ENCODE measurements at regions not wholly inside any gene's neighbourhood (a gene's known extent, or its start where the extent isn't known, plus 50 kb on each side); places are given as distances from the start of the nearest gene placed in this dataset.
"Not testable (repeated sequence)": the region's sequence is repeated elsewhere in the genome, so short reads cannot be mapped to it uniquely, and the experiment has no call there.

GRCh38 chr16:64269756-64270155, 852.1 kb downstream of the CDH11 start:
- TF ChIP-seq ZFX (IDR thresholded peaks at IDR 0.05): no peak
- TF ChIP-seq CTCF (conservative IDR thresholded peaks at IDR 0.05): no peak
- H3K27ac ChIP-seq: no peak overlapping the region

- H3K27ac ChIP-seq: no peak overlapping the region
- TF ChIP-seq CTCF (conservative IDR thresholded peaks at IDR 0.05): no peak
- no peak for TF ChIP-seq ZFX (IDR thresholded peaks at IDR 0.05)
Observed at GRCh38 chr16:64265756-64266155, 856.1 kb downstream of the CDH11 start.

- not testable (repeated sequence) for H3K27ac ChIP-seq
Observed at GRCh38 chr16:64260631-64261401, 861.0 kb downstream of the CDH11 start.

GRCh38 chr16:64254443-64255367, 867.2 kb downstream of the CDH11 start:
- H3K27ac ChIP-seq: no peak overlapping the region
- no peak for TF ChIP-seq ZFX (IDR thresholded peaks at IDR 0.05)
- no peak for TF ChIP-seq CTCF (conservative IDR thresholded peaks at IDR 0.05)

GRCh38 chr16:64253525-64253924, 868.3 kb downstream of the CDH11 start:
- TF ChIP-seq ZFX (IDR thresholded peaks at IDR 0.05) (no peak), CTCF (conservative IDR thresholded peaks at IDR 0.05) (no peak)
- no peak overlapping the region for H3K27ac ChIP-seq

- no peak overlapping the region for H3K27ac ChIP-seq
- TF ChIP-seq ZFX (IDR thresholded peaks at IDR 0.05) (no peak), CTCF (conservative IDR thresholded peaks at IDR 0.05) (no peak)
Observed at GRCh38 chr16:64253096-64253495, 868.8 kb downstream of the CDH11 start.

- no peak overlapping the region for H3K27ac ChIP-seq
- no peak for TF ChIP-seq CTCF (conservative IDR thresholded peaks at IDR 0.05)
- no peak for TF ChIP-seq ZFX (IDR thresholded peaks at IDR 0.05)
Observed at GRCh38 chr16:64251742-64252141, 870.1 kb downstream of the CDH11 start.

Measured in C4-2B (cell line).